ENCODE measurements at regions not wholly inside any gene's neighbourhood (a gene's known extent, or its start where the extent isn't known, plus 50 kb on each side); places are given as distances from the start of the nearest gene placed in this dataset.

GRCh38 chr15:93954985-93955571 is 276.3 kb upstream of the MCTP2 start (continued):
- no peak for TF ChIP-seq CHD7 (IDR thresholded peaks at IDR 0.05; ENCODE audit: insufficient replicate concordance, low read length)

All from H1 (cell line).